CD4-positive, alpha-beta T cell treated with Interferon alpha-2 for 1 hour (primary cell): ENCODE measurements at regions not wholly inside any gene's neighbourhood (a gene's known extent, or its start where the extent isn't known, plus 50 kb on each side); places are given as distances from the start of the nearest gene placed in this dataset.

ENCODE experiments used
- DNase-seq, 2 donors: peaks; one replicate each; pipeline ENCODE4 v3.0.0-alpha.2; 2020 to 2022

- DNase-seq, result no peak
Measured at GRCh38 chr10:29923416-29923965, 135.9 kb downstream of the JCAD start.

- no peak for DNase-seq
Measured at GRCh38 chr10:29922892-29923291, 136.5 kb downstream of the JCAD start.

- DNase-seq, result no peak
Measured at GRCh38 chr10:29922226-29922625, 137.2 kb downstream of the JCAD start.

GRCh38 chr10:29921071-29921446, 138.3 kb downstream of the JCAD start:
- DNase-seq, result no peak

GRCh38 chr10:29920408-29921070, 138.8 kb downstream of the JCAD start:
- DNase-seq, result no peak

- no peak for DNase-seq
Measured at GRCh38 chr10:29918623-29919400, 140.6 kb downstream of the JCAD start.

GRCh38 chr10:29917311-29917710, 142.1 kb downstream of the JCAD start:
- DNase-seq, result no peak

- DNase-seq, result no peak
Measured at GRCh38 chr10:29916669-29917068, 142.7 kb downstream of the JCAD start.

GRCh38 chr10:29914986-29915785, 144.2 kb downstream of the JCAD start:
- DNase-seq, result no peak

GRCh38 chr10:29908962-29909361, 150.4 kb downstream of the JCAD start:
- DNase-seq, result no peak

- DNase-seq, result no peak
Measured at GRCh38 chr10:29900865-29901264, 158.5 kb downstream of the JCAD start.

- DNase-seq, result no peak
Measured at GRCh38 chr10:29897999-29898716, 161.2 kb downstream of the JCAD start.

- no peak for DNase-seq
Measured at GRCh38 chr10:29897430-29897829, 162.0 kb downstream of the JCAD start.

- no peak for DNase-seq
Measured at GRCh38 chr10:29896053-29896452, 163.3 kb downstream of the JCAD start.

- no peak for DNase-seq
Measured at GRCh38 chr10:29895456-29895855, 163.9 kb downstream of the JCAD start.

- no peak for DNase-seq
Measured at GRCh38 chr10:29888321-29888720, 171.1 kb downstream of the JCAD start.

- DNase-seq, result no peak
Measured at GRCh38 chr10:29886299-29886698, 173.1 kb downstream of the JCAD start.

GRCh38 chr10:29883231-29883630, 176.2 kb downstream of the JCAD start:
- DNase-seq, result no peak

- DNase-seq, result no peak
Measured at GRCh38 chr10:29882766-29883165, 176.6 kb downstream of the JCAD start.

GRCh38 chr10:29881811-29882210, 177.6 kb downstream of the JCAD start:
- no peak for DNase-seq

- DNase-seq, result no peak
Measured at GRCh38 chr10:29881336-29881771, 178.0 kb downstream of the JCAD start.

GRCh38 chr10:29880856-29881255, 178.5 kb downstream of the JCAD start:
- no peak for DNase-seq

- DNase-seq, result no peak
Measured at GRCh38 chr10:29879862-29880261, 179.5 kb downstream of the JCAD start.
